ENCODE measurements at regions not wholly inside any gene's neighbourhood (a gene's known extent, or its start where the extent isn't known, plus 50 kb on each side); places are given as distances from the start of the nearest gene placed in this dataset.

DNA sequence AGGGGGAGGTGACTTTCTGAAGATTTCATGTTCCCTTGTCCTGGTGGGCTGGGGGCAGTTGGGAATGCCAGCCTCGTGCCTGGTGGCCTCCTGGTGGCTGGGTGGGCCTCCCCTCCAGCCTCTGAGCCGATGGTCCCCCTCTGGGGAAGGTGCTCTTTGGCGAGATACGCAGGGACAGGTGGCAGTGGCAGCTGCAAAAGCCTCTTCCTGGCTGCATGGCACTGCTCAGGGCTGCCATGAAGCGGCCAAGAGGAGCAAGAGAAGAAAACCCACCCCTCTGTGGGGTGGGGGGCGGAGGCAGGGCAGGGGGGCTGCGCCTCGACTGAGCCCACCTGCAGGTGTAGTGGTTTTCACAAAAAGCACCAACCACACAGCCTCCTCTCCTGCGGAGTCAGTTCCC is 61.8 kb upstream of the PHF21B start:
- TF ChIP-seq, protein P1, sequence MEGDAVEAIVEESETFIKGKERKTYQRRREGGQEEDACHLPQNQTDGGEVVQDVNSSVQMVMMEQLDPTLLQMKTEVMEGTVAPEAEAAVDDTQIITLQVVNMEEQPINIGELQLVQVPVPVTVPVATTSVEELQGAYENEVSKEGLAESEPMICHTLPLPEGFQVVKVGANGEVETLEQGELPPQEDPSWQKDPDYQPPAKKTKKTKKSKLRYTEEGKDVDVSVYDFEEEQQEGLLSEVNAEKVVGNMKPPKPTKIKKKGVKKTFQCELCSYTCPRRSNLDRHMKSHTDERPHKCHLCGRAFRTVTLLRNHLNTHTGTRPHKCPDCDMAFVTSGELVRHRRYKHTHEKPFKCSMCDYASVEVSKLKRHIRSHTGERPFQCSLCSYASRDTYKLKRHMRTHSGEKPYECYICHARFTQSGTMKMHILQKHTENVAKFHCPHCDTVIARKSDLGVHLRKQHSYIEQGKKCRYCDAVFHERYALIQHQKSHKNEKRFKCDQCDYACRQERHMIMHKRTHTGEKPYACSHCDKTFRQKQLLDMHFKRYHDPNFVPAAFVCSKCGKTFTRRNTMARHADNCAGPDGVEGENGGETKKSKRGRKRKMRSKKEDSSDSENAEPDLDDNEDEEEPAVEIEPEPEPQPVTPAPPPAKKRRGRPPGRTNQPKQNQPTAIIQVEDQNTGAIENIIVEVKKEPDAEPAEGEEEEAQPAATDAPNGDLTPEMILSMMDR (IDR thresholded peaks at IDR 0.05 in 2 of 3, conservative IDR thresholded peaks at IDR 0.05 in 1 of 3; ENCODE audit: borderline replicate concordance in 1 of 3, insufficient read depth in 1 of 3, low read depth in 2 of 3, low read length in 2 of 3) = no peak
- TF ChIP-seq POLR2AphosphoS5 (IDR thresholded peaks at IDR 0.05; ENCODE audit: low read depth, low read length) (no peak), EZH2 (IDR thresholded peaks at IDR 0.05) (no peak)

Data from HCT116 (cell line).